Globus pallidus (tissue), 1 donor: ENCODE measurements at regions not wholly inside any gene's neighbourhood (a gene's known extent, or its start where the extent isn't known, plus 50 kb on each side); places are given as distances from the start of the nearest gene placed in this dataset.

Experiments
- DNase-seq: peaks from one replicate; pipeline ENCODE4 v3.0.0-alpha.2; 2015; ENCODE audit warnings: low spot score

- no peak for DNase-seq
Observed at GRCh38 chr20:24718277-24718676, 230.8 kb upstream of the CST7 start.

GRCh38 chr20:24718696-24719095, 230.4 kb upstream of the CST7 start:
- DNase-seq: no peak

GRCh38 chr20:24720957-24721356, 228.1 kb upstream of the CST7 start:
- DNase-seq: no peak

- no peak for DNase-seq
Observed at GRCh38 chr20:24721891-24722568, 227.0 kb upstream of the CST7 start.

- no peak for DNase-seq
Observed at GRCh38 chr20:24722586-24722985, 226.5 kb upstream of the CST7 start.

- no peak for DNase-seq
Observed at GRCh38 chr20:24723186-24723585, 225.9 kb upstream of the CST7 start.

- DNase-seq: no peak
Observed at GRCh38 chr20:24723647-24724352, 225.3 kb upstream of the CST7 start.

GRCh38 chr20:24724982-24725533, 224.0 kb upstream of the CST7 start:
- no peak for DNase-seq

GRCh38 chr20:24727795-24728194, 221.3 kb upstream of the CST7 start:
- DNase-seq: no peak

GRCh38 chr20:24729896-24730605, 219.0 kb upstream of the CST7 start:
- no peak for DNase-seq

- no peak for DNase-seq
Observed at GRCh38 chr20:24730750-24731149, 218.3 kb upstream of the CST7 start.

- no peak for DNase-seq
Observed at GRCh38 chr20:24731312-24731711, 217.8 kb upstream of the CST7 start.

- DNase-seq: no peak
Observed at GRCh38 chr20:24732076-24732475, 217.0 kb upstream of the CST7 start.

GRCh38 chr20:24732599-24732998, 216.5 kb upstream of the CST7 start:
- no peak for DNase-seq

- DNase-seq: no peak
Observed at GRCh38 chr20:24733416-24733815, 215.7 kb upstream of the CST7 start.

GRCh38 chr20:24734139-24734538, 214.9 kb upstream of the CST7 start:
- DNase-seq: no peak

- no peak for DNase-seq
Observed at GRCh38 chr20:24735263-24735662, 213.8 kb upstream of the CST7 start.

GRCh38 chr20:24736131-24736843, 212.8 kb upstream of the CST7 start:
- no peak for DNase-seq

GRCh38 chr20:24736844-24737211, 212.2 kb upstream of the CST7 start:
- DNase-seq: no peak

- no peak for DNase-seq
Observed at GRCh38 chr20:24737212-24737850, 211.7 kb upstream of the CST7 start.

GRCh38 chr20:24738058-24738775, 210.9 kb upstream of the CST7 start:
- DNase-seq: no peak
